GM19395 (cell line): ENCODE measurements at regions not wholly inside any gene's neighbourhood (a gene's known extent, or its start where the extent isn't known, plus 50 kb on each side); places are given as distances from the start of the nearest gene placed in this dataset.
"Not testable (repeated sequence)": the region's sequence is repeated elsewhere in the genome, so short reads cannot be mapped to it uniquely, and the experiment has no call there.

Source experiments
- ATAC-seq: cut with Tn5 transposase; IDR thresholded peaks from one replicate; pipeline ENCODE4 v1.9.1; 2021; ENCODE audit warnings: mild to moderate bottlenecking, moderate library complexity; ENCODE audit not compliant: unreplicated experiment

DNA sequence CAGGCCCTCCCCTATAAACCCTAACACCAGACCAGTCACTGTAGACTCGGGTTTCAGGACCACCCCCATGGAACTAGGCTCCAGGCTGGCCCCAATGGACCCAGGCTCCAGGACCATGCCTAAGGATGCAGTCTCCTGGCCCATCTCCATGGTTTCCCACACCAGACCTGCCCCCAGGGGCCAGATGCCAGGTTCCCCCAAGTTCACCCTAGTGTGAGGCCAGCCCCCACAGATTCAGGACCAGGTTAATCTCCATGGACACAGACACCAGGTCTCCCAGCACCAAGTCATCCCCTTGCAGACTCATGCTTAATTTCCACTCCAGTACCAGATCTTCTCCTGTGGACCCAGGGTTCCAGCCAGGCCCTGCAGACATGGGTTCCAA, 103.8 kb upstream of the LANCL2 start:
- ATAC-seq = no peak

GRCh38 chr7:55265328-55265727, 99.8 kb upstream of the LANCL2 start:
- ATAC-seq = not testable (repeated sequence)

DNA sequence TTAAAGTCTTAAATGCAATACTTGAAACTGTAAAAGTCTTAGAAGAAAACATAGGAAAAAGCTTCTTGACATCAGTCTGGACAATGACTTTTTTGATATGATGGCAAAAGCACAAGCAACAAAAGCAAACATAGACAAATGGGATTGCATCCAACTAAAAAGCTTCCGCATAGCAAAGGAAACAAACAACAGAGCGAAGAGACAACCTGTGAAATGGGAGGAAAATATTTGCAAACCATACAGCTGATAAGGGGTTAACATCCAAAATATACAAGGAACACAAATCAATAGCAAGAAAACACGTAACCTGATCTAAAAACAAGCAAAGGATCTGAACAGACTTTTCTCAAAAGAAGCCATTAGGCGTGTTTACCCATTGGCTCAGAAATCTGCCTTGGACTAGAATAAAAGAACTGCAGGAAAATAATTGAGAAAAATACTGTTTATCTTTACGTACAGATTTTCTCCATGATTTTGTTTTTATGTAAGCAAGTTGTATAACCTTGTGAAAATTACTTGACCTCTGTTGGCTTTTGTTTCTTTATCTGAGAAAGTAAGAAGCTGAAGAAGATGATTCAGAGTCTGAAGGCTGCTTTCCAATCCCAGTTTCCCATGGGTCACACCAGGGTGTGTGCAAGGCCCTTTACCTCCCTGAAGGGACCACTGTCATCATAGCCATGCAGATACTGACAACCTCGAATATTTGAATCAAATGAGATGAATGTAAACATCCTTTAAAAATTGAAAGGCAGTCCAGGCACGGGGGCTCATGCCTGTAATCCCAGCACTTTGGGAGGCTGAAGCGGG, 99.1 kb upstream of the LANCL2 start:
- ATAC-seq = no peak

- ATAC-seq = no peak
Measured at GRCh38 chr7:55271069-55271626, 94.0 kb upstream of the LANCL2 start.

GRCh38 chr7:55271661-55272060, 93.5 kb upstream of the LANCL2 start:
- no peak for ATAC-seq

- ATAC-seq = no peak
Measured at GRCh38 chr7:55272328-55272727, 92.8 kb upstream of the LANCL2 start.

DNA sequence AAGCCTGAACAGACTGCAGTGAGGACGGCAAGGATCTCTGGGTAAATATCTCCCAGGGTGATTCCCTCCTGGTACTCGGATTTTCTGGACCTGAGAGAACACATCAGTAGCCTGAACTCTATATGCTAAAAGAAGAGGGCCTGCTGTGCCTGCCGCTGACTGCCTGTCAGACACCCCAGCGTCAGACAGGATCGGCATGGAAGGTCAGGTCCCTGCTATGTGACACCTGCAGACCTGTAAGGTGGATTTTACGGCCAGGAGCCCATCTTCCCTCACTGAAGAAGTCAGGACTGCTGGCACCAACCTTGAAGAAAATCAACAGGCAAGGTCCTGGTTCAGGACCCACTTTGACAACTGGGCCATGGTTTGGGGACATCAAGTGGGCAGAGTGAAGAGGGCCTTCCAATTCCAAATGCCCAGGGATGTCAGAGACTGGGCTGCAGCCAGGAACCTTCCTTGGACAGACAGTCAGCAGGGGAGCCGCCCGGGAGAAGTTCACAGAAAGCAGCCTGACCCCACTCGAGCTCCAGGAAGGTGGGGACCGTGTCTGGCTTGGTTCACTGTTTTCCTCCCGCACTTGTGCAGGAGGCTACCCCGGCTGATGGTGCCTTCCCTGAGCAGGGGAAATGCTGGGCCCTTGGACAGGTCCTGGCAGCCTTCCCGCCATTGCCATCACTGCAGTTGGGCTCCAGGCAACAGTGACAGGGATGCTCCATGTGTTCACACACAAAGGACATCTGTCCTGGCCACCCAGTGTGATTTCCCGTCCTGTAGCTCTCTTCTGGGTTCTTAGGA, 91.8 kb upstream of the LANCL2 start:
- ATAC-seq = no peak

DNA sequence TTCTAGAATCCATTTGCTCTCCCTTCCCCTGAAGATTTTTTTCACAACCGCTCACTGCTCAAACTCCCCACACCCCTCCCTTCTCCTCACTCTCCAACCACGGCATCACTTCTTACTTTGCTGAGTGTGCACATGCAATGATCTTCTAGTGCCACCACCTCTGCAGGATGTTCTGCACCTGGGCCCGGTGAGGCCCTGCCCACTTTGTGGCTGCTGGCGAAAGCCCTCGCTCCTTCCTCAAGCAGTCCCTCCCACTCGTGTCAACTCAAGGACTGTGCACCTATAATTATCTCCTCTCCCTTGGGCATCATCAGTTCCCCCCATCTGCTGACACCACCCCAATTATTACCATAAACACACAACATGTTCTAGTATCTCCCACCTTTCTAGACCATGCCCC, 91.0 kb upstream of the LANCL2 start:
- no peak for ATAC-seq

GRCh38 chr7:55275291-55276200, 89.6 kb upstream of the LANCL2 start:
- ATAC-seq = no peak

DNA sequence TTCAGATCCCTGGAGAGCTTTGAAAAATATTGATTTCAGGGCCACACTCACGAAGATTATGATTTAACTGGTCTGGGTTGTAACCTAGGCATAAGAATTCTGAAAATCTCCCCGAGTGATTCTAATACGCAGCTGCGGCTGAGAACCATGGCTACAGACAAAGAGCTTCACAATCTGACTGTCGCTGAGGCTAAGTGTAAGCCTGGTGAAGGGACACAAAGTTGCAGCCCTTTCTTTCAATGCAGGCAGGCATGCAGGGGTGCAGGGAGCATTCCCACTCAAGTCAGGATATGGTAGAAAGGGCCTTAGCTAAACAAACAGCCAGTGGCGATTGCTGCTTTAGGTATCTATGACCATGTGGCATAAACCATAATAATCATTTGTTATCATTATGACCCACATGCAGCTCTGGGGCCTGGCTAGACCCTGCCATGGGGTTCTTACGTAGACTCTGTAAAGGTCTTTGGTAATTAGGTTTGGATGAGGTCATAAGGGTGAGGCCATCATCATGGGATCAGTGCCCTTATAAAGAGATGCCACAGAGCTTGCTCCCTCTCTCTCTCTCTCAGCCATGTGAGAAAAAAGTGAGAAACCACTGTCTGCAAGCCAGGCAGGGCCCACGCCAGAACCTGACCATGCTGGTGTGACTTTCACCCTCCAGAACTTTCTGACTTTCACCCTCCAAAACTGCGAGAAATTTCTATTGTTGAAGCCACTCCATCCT, 88.4 kb upstream of the LANCL2 start:
- ATAC-seq = no peak

DNA sequence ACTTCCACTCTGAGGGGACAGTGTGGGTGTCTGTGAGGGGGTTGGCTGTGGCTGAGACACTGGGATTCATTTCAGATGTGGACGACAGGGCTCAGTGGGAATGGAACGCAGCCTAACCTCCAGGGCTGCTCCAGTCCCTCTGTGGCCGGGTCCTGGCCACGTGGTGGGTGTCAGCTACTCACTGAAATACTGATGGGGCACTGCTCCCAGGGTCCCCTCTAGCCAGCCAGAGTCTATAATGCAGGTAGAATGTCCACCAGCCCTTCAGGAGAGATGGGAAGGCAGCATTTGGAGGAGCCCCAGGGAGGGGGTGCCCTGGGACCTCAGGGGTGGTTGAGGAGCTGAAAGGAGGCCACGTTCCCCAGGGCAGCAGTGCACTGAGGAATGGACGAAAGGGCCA, 87.2 kb upstream of the LANCL2 start:
- ATAC-seq = no peak

DNA sequence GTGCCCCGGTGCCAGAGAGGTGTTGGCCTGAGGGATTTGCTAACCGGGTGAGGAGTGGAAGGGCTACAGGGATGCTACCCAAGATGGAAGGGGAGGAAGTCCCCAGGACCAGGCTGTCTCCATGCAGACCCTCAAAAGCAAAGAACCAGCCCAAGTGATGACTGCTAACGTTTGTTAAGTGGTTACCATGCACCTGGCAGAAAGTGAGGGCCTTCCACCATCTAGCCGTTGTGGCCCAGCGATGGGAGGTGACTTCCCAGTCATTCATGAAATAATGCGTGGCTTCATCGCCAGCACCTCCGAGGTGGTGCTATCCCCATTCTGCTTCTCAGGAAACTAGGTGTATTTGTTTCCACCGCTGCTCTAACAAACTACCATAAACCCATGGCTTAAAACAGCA, 86.8 kb upstream of the LANCL2 start:
- no peak for ATAC-seq

DNA sequence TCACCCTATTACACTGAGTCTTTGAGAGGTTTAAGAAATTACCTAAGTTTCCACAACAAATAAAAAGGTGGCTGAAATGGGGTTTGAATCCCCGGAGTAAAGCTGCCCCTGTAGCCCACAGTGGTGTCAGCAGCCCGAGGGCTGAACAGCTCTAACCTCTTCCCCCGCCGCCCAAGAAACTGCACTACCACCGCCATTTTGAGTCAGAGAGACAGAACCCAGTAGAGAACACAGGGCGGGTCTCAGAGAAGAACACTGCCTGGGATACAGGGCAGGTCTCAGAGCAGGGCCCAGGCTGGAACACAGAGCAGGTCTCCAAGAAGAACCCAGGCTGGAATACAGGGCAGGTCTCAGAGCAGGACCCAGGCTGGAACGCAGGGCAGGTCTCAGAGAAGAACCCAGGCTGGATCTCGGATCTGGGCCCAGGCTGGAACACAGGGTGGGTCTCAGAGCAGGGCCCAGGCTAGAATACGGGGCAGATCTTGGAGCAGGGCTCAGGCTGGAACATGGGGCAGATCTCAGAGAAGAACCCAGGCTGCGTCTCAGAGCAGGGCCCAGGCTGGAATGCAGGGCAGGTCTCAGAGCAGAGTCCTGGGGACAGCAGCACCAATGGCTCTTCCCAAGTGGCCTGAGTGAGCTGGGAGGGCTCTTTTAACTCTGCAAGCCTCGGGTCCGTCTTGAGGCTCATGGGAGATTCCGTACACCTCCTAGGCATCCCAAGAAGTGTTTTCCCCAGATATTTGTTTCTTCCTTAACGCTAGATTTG, 85.9 kb upstream of the LANCL2 start:
- ATAC-seq = no peak

- peak; percentile 94 for ATAC-seq
Measured at GRCh38 chr7:55280031-55280454, 85.1 kb upstream of the LANCL2 start.

DNA sequence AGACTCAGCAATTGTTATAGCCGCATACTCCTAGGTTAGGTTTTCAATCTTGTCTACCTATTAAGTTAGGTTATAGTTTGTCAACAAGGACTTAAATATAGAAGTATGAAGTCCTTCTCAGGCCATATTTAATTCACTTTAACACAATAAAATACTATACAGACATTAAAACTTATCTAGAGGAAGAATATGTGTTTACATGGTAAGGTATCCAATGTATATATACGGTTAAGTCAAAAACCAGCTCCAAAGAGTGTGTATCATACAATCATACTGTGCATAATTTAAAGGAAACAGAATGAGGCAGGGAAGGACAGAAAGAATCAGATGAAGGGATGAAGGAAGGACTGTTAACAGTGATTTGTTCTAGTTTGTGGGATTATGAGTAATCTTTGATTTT, 79.5 kb upstream of the LANCL2 start:
- no peak for ATAC-seq

GRCh38 chr7:55286666-55287065, 78.5 kb upstream of the LANCL2 start:
- ATAC-seq = no peak

DNA sequence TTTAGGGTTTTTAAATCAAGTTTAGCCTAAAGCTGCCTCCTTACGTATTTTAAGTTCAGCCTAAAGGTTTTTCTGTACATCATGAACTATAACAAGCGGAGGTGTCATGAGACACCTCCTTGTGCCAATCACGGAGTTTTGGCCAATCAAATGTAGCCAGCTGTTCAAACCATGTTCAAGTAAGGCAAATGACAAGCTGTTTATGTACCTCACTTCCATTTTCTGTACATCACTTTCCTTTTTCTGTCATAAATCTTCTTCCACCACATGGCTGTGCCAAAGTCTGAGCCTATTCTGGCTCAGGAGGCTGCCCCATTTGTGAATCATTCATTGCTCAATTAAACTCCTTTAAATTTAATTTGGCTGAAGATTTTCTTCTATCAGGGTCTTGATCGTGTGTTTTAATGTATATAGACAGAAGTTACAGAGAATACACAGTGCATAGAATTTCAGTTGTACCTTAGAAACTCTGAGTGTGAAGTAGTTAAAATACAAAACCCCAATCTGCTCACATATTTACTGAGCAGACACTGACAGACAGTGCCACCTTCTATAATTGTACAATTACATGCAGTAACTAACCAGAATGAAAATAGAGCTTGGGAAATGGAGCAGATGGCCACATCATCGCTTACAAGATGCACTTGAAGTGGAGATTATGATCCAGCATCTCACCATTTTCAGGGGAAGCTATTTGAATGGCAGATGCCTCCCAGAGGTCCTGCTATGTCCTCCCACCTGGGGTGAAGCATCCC, 76.9 kb upstream of the LANCL2 start:
- no peak for ATAC-seq

- no peak for ATAC-seq
Measured at GRCh38 chr7:55296070-55296469, 69.1 kb upstream of the LANCL2 start.
